DOHH2 (cell line): ENCODE measurements at regions not wholly inside any gene's neighbourhood (a gene's known extent, or its start where the extent isn't known, plus 50 kb on each side); places are given as distances from the start of the nearest gene placed in this dataset.
"Not testable (repeated sequence)": the region's sequence is repeated elsewhere in the genome, so short reads cannot be mapped to it uniquely, and the experiment has no call there.

Experiments used
- H3F3A ChIP-seq: fragments of 200-600 bp; sonication (generic), shearing (Covaris generic); 2 replicates; pipeline ENCODE4 v1.6.0; 2016; ENCODE audit warnings: antibody characterized with exemption, mild to moderate bottlenecking; ENCODE audit not compliant: control insufficient read depth, insufficient read depth
- H3K27ac ChIP-seq: fragments of 200-600 bp; sonication (generic); 2 replicates; pipeline ENCODE4 v1.5.1; 2014; ENCODE audit warnings: low read depth, mild to moderate bottlenecking, low read length, moderate library complexity
- H3K27me3 ChIP-seq: fragments of 200-600 bp; sonication (generic); 2 replicates; pipeline ENCODE4 v1.6.1; 2014; ENCODE audit warnings: mild to moderate bottlenecking, low read length, mixed read lengths; ENCODE audit not compliant: control insufficient read depth
- H3K36me3 ChIP-seq: fragments of 200-600 bp; sonication (generic); 2 replicates; pipeline ENCODE4 v1.6.1; 2014; ENCODE audit warnings: mild to moderate bottlenecking, low read length, moderate library complexity, mixed read lengths; ENCODE audit not compliant: control insufficient read depth
- H3K4me1 ChIP-seq: fragments of 200-600 bp; sonication (generic); 2 replicates; pipeline ENCODE4 v1.6.1; 2014; ENCODE audit warnings: mild to moderate bottlenecking, low read length, mixed read lengths; ENCODE audit not compliant: control insufficient read depth
- H3K4me2 ChIP-seq: fragments of 200-600 bp; sonication (generic); 2 replicates; pipeline ENCODE4 v1.6.0; 2014; ENCODE audit warnings: mild to moderate bottlenecking, low read length, moderate library complexity
- H3K4me3 ChIP-seq: fragments of 200-600 bp; sonication (generic); 2 replicates; pipeline ENCODE4 v1.5.1; 2014; ENCODE audit warnings: mild to moderate bottlenecking, low read length, mixed read lengths
- H3K79me2 ChIP-seq: fragments of 200-600 bp; sonication (generic); 2 replicates; pipeline ENCODE4 v1.6.1; 2014; ENCODE audit warnings: mild to moderate bottlenecking, low read length, mixed read lengths; ENCODE audit not compliant: control insufficient read depth
- H3K9me2 ChIP-seq: fragments of 200-600 bp; sonication (generic); replicated peaks from 2 replicates; pipeline ENCODE4 v1.6.1; 2014; ENCODE audit warnings: mild to moderate bottlenecking, low read length, mixed read lengths; ENCODE audit not compliant: control insufficient read depth
- H3K9me3 ChIP-seq: fragments of 200-600 bp; sonication (generic); 2 replicates; pipeline ENCODE4 v1.6.1; 2014; ENCODE audit warnings: antibody characterized with exemption, low read length, mixed read lengths; ENCODE audit not compliant: control insufficient read depth, insufficient read depth
- H4K20me1 ChIP-seq: fragments of 200-600 bp; sonication (generic); 2 replicates; pipeline ENCODE4 v1.6.0; 2014; ENCODE audit warnings: low read depth, mild to moderate bottlenecking, antibody characterized with exemption, low read length, moderate library complexity; ENCODE audit not compliant: control insufficient read depth, insufficient read depth
- EZH2phosphoT487 ChIP-seq: fragments of 200-600 bp; sonication (generic); IDR thresholded peaks from 2 replicates; pipeline ENCODE4 v1.6.1; 2017; ENCODE audit warnings: borderline replicate concordance, mild to moderate bottlenecking, antibody characterized with exemption, low read length, moderate library complexity, mixed read lengths
- TF ChIP-seq, protein P1 (sequence below): fragments of 200-600 bp; sonication (generic); IDR thresholded peaks from one replicate; pipeline ENCODE4 v1.5.1; 2014; ENCODE audit warnings: antibody characterized with exemption, mild to moderate bottlenecking, low read depth, low read length; ENCODE audit not compliant: poor library complexity, severe bottlenecking

DNA sequence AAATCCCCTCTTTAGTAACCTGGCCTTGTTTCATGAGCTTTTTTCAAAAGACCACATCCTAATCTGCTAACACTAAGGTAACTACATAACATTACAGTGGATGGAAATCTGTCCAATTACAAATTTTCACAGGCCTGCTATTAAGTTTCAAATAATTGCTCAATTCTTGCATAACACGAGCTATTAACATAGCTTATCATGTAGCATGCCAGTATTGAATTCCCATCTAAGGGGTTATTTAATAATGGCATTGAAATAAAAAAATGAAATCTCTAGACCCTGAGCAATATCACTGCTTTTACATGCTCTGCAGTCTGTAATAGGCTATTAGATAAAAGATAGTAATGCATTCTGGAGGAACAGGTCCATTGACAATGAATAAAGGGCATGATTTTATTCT, 748.3 kb upstream of the NECTIN3 start:
- no peak overlapping the region for H3K4me3 ChIP-seq
- H3K79me2 ChIP-seq: no peaks in the 10 kb centered on the region
- H3K9me2 ChIP-seq: no peaks in the 10 kb centered on the region
- H3K9me3 ChIP-seq: no peaks in the 10 kb centered on the region
- H3K4me1 ChIP-seq: no peaks in the 10 kb centered on the region
- no peaks in the 10 kb centered on the region for H3K27me3 ChIP-seq
- TF ChIP-seq EZH2phosphoT487: no peak
- TF ChIP-seq, protein P1, sequence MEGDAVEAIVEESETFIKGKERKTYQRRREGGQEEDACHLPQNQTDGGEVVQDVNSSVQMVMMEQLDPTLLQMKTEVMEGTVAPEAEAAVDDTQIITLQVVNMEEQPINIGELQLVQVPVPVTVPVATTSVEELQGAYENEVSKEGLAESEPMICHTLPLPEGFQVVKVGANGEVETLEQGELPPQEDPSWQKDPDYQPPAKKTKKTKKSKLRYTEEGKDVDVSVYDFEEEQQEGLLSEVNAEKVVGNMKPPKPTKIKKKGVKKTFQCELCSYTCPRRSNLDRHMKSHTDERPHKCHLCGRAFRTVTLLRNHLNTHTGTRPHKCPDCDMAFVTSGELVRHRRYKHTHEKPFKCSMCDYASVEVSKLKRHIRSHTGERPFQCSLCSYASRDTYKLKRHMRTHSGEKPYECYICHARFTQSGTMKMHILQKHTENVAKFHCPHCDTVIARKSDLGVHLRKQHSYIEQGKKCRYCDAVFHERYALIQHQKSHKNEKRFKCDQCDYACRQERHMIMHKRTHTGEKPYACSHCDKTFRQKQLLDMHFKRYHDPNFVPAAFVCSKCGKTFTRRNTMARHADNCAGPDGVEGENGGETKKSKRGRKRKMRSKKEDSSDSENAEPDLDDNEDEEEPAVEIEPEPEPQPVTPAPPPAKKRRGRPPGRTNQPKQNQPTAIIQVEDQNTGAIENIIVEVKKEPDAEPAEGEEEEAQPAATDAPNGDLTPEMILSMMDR: no peak
- H3F3A ChIP-seq: no peaks in the 10 kb centered on the region
- H3K27ac ChIP-seq: no peak overlapping the region
- no peak overlapping the region for H3K4me2 ChIP-seq
- H3K36me3 ChIP-seq: no peaks in the 10 kb centered on the region
- no peaks in the 10 kb centered on the region for H4K20me1 ChIP-seq

DNA sequence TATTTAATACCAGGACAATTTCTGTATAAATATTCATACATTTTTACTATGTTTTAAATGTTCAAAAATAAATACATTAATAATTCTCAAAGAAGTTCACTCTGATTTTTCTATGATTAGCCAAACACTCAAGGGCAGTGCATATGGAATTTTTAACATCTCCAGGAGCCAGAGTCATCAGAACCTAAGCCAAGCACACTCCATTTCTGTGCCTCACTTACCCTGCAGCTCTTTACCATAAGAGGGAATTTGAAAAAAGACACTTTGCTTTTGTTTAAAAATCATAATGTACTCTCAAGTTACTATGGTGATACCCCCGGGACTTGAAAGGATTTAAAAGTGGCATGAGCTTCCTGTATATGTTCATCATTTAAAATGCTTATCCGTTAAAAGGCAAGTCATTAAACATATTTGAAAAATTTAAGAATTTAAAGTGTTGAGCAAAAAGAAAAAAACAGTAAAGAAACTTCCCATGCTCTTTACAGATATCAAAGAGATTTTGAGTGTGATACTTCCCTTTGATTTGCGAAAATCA, 747.4 kb upstream of the NECTIN3 start:
- Histone ChIP-seq H3K4me3 (no peak overlapping the region), H3K4me2 (no peak overlapping the region), H3K27me3 (no peaks in the 10 kb centered on the region), H3K36me3 (no peaks in the 10 kb centered on the region), H3K4me1 (no peaks in the 10 kb centered on the region), H3K27ac (no peak overlapping the region), H3K9me2 (no peaks in the 10 kb centered on the region), H3K9me3 (no peaks in the 10 kb centered on the region), H3F3A (no peaks in the 10 kb centered on the region), H3K79me2 (no peaks in the 10 kb centered on the region), H4K20me1 (no peaks in the 10 kb centered on the region)
- TF ChIP-seq, protein P1: no peak
- TF ChIP-seq EZH2phosphoT487: no peak

DNA sequence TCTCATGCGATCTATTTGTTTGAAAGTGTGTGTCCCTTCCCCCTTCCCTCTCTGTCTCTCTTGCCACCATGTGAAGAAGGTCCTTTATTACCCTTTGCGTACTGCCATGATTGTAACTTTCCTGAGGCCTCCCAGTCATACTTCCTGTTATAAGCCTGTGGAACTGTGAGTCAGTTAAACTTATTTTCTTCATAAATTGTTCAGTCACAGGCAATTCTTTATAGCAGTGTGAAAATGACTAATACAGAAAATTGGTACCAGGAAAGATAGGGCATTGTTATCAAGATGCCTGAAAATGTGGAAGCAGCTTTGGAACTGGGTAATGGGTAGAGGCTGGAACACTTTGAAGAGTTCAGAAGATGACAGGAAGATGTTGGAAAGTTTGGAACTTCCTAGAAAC, 743.7 kb upstream of the NECTIN3 start:
- Histone ChIP-seq H3K9me2 (no peaks in the 10 kb centered on the region), H3K9me3 (no peaks in the 10 kb centered on the region), H3K36me3 (no peaks in the 10 kb centered on the region), H3K27me3 (no peaks in the 10 kb centered on the region), H3K79me2 (no peaks in the 10 kb centered on the region), H3F3A (no peaks in the 10 kb centered on the region), H3K4me1 (no peaks in the 10 kb centered on the region), H3K4me2 (no peak overlapping the region), H3K27ac (no peak overlapping the region), H4K20me1 (no peaks in the 10 kb centered on the region), H3K4me3 (no peak overlapping the region)
- TF ChIP-seq EZH2phosphoT487: no peak
- TF ChIP-seq, protein P1: no peak

DNA sequence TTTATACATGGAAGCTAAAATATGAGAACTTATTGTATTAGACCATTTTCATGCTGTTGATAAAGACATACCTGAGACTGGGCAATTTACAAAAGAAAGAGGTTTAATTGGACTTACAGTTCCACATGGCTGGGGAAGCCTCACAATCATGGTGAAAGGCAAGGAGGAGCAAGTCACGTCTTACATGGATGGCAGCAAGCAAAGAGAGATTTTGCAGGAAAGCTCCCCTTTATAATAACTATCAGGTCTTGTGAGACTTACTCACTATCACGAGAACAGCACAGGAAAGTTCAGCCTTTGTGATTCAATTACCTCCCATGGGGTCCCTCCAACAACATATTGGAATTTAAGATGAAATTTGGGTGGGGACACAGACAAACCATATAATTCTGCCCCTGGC, 740.1 kb upstream of the NECTIN3 start:
- H3K4me1 ChIP-seq, H3K9me3 ChIP-seq, H3K27me3 ChIP-seq, H3K36me3 ChIP-seq, H4K20me1 ChIP-seq, H3K79me2 ChIP-seq, H3K9me2 ChIP-seq, H3K27ac ChIP-seq, H3K4me2 ChIP-seq, H3F3A ChIP-seq, H3K4me3 ChIP-seq: not testable (repeated sequence)
